OCI-LY1 (cell line): ENCODE measurements at regions not wholly inside any gene's neighbourhood (a gene's known extent, or its start where the extent isn't known, plus 50 kb on each side); places are given as distances from the start of the nearest gene placed in this dataset.

Source experiments
- H2AFZ ChIP-seq: fragments of 200-600 bp; sonication (generic), shearing (Covaris generic); 2 replicates; pipeline ENCODE4 v1.6.0; 2014; ENCODE audit warnings: antibody characterized with exemption, mild to moderate bottlenecking, low read length
- H3F3A ChIP-seq: fragments of 200-600 bp; sonication (generic), shearing (Covaris generic); 2 replicates; pipeline ENCODE4 v1.6.0; 2014; ENCODE audit warnings: mild to moderate bottlenecking, antibody characterized with exemption, low read length, moderate library complexity; ENCODE audit not compliant: insufficient read depth
- H3K27ac ChIP-seq: fragments of 200-600 bp; sonication (generic); 2 replicates; pipeline ENCODE4 v1.5.1; 2014; ENCODE audit warnings: low read length, mixed run types, mild to moderate bottlenecking, low read depth; ENCODE audit not compliant: poor library complexity, severe bottlenecking
- H3K27me3 ChIP-seq: fragments of 200-600 bp; sonication (generic); 2 replicates; pipeline ENCODE4 v1.6.0; 2014; ENCODE audit warnings: antibody characterized with exemption, mild to moderate bottlenecking, low read length, moderate library complexity; ENCODE audit not compliant: insufficient read depth
- H3K36me3 ChIP-seq: fragments of 200-600 bp; sonication (generic); 2 replicates; pipeline ENCODE4 v1.6.1; 2014; ENCODE audit warnings: mild to moderate bottlenecking, antibody characterized with exemption, low read length, moderate library complexity, mixed read lengths; ENCODE audit not compliant: insufficient read depth
- H3K4me1 ChIP-seq: fragments of 200-600 bp; sonication (generic); 2 replicates; pipeline ENCODE4 v1.5.1; 2014; ENCODE audit warnings: mild to moderate bottlenecking, low read length, moderate library complexity; ENCODE audit not compliant: insufficient read depth, severe bottlenecking
- H3K4me2 ChIP-seq: fragments of 200-600 bp; sonication (generic), shearing (Covaris generic); 2 replicates; pipeline ENCODE4 v1.6.1; 2014; ENCODE audit warnings: low read length
- H3K4me3 ChIP-seq: fragments of 200-600 bp; sonication (generic); 2 replicates; pipeline ENCODE4 v1.5.1; 2014; ENCODE audit warnings: low read length, low read depth, mild to moderate bottlenecking, mixed read lengths; ENCODE audit not compliant: poor library complexity, severe bottlenecking
- H3K79me2 ChIP-seq: fragments of 200-600 bp; shearing (Covaris generic); 2 replicates; pipeline ENCODE4 v1.6.1; 2016; ENCODE audit warnings: mixed run types, low read length, mixed read lengths; ENCODE audit not compliant: insufficient read depth
- H3K9ac ChIP-seq: fragments of 200-600 bp; sonication (generic), shearing (Covaris generic); 2 replicates; pipeline ENCODE4 v1.6.1; 2014; ENCODE audit warnings: mild to moderate bottlenecking, low read length, mixed read lengths
- H3K9me2 ChIP-seq: fragments of 200-600 bp; sonication (generic), shearing (Covaris generic); 2 replicates; pipeline ENCODE4 v1.6.1; 2014; ENCODE audit warnings: low read depth, mild to moderate bottlenecking, low read length, mixed read lengths
- H3K9me3 ChIP-seq: fragments of 200-600 bp; shearing (Covaris generic); 2 replicates; pipeline ENCODE4 v1.6.1; 2014; ENCODE audit warnings: low read length, mixed read lengths
- H4K20me1 ChIP-seq: fragments of 200-600 bp; sonication (generic), shearing (Covaris generic); 2 replicates; pipeline ENCODE4 v1.6.0; 2016; ENCODE audit warnings: mild to moderate bottlenecking, low read length; ENCODE audit not compliant: insufficient read depth
- CTCF ChIP-seq: fragments of 200-600 bp; sonication (generic), shearing (Covaris generic); IDR thresholded peaks from 2 replicates; pipeline ENCODE4 v1.5.1; 2017; ENCODE audit warnings: mild to moderate bottlenecking, antibody characterized with exemption, low read length, moderate library complexity, mixed read lengths
- EZH2 ChIP-seq: fragments of 200-600 bp; sonication (generic), shearing (Covaris generic); IDR thresholded peaks from 2 replicates; pipeline ENCODE4 v1.8.0; 2017; ENCODE audit warnings: borderline replicate concordance, mixed run types, mild to moderate bottlenecking, antibody characterized with exemption, low read length, moderate library complexity, mixed read lengths

- Histone ChIP-seq H3K27ac (no peak overlapping the region), H3K9me2 (no peaks in the 10 kb centered on the region), H3K4me1 (no peaks in the 10 kb centered on the region), H3K27me3 (no peaks in the 10 kb centered on the region), H3K9ac (no peak overlapping the region), H3K4me2 (no peak overlapping the region), H3K36me3 (no peaks in the 10 kb centered on the region), H4K20me1 (no peaks in the 10 kb centered on the region), H3K4me3 (no peak overlapping the region), H3F3A (no peaks in the 10 kb centered on the region), H3K79me2 (no peaks in the 10 kb centered on the region), H2AFZ (no peak overlapping the region), H3K9me3 (no peaks in the 10 kb centered on the region)
- TF ChIP-seq CTCF = no peak
- TF ChIP-seq EZH2 = no peak
These were observed 79.6 kb upstream of the CDH11 start for GRCh38 chr16:65201511-65201910.

GRCh38 chr16:65200857-65201256 is 79.0 kb upstream of the CDH11 start:
- Histone ChIP-seq H3K27me3 (no peaks in the 10 kb centered on the region), H3K9ac (no peak overlapping the region), H3K4me3 (no peak overlapping the region), H3K36me3 (no peaks in the 10 kb centered on the region), H3F3A (no peaks in the 10 kb centered on the region), H3K27ac (no peak overlapping the region), H3K79me2 (no peaks in the 10 kb centered on the region), H2AFZ (no peak overlapping the region), H3K9me2 (no peaks in the 10 kb centered on the region), H3K4me1 (no peaks in the 10 kb centered on the region), H3K4me2 (no peak overlapping the region), H3K9me3 (no peaks in the 10 kb centered on the region), H4K20me1 (no peaks in the 10 kb centered on the region)
- no peak for TF ChIP-seq EZH2
- no peak for TF ChIP-seq CTCF

GRCh38 chr16:65200156-65200773 is 78.4 kb upstream of the CDH11 start:
- H3K36me3 ChIP-seq = no peaks in the 10 kb centered on the region
- H3K9ac ChIP-seq = no peak overlapping the region
- H3K4me2 ChIP-seq = no peak overlapping the region
- H3F3A ChIP-seq = no peaks in the 10 kb centered on the region
- H3K4me1 ChIP-seq = no peaks in the 10 kb centered on the region
- no peak for TF ChIP-seq EZH2
- TF ChIP-seq CTCF = no peak
- H3K79me2 ChIP-seq = no peaks in the 10 kb centered on the region
- H3K27ac ChIP-seq = no peak overlapping the region
- H3K4me3 ChIP-seq = no peak overlapping the region
- H3K9me2 ChIP-seq = no peaks in the 10 kb centered on the region
- no peaks in the 10 kb centered on the region for H3K9me3 ChIP-seq
- no peak overlapping the region for H2AFZ ChIP-seq
- H4K20me1 ChIP-seq = no peaks in the 10 kb centered on the region
- H3K27me3 ChIP-seq = no peaks in the 10 kb centered on the region
